ENCODE measurements at regions not wholly inside any gene's neighbourhood (a gene's known extent, or its start where the extent isn't known, plus 50 kb on each side); places are given as distances from the start of the nearest gene placed in this dataset.

DNA sequence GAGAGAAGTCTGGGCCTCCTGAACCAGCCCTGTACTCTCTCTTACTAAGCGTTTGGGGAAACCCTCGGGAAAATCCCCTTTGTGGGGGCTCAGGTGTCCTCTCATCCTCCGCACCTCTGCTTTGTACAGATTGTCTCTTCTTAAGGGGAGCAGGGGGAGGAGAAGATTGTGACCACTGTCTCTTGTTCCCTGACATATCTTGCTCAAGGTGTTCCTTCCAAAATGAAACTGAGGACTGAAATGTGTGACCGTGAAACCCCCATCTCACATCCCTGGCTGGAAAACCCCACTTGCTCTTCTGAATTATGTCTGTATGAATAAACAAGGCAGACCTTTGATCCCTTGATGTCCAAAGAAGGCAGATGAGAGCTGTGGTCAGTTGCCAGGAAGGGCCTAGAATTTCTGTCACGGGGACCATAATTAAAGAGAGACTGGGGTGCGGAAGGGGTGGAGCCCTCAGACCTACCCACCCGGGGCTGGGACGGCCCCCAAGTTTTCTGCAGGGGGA, 369.8 kb downstream of the AACS start:
- TF ChIP-seq, protein P1, sequence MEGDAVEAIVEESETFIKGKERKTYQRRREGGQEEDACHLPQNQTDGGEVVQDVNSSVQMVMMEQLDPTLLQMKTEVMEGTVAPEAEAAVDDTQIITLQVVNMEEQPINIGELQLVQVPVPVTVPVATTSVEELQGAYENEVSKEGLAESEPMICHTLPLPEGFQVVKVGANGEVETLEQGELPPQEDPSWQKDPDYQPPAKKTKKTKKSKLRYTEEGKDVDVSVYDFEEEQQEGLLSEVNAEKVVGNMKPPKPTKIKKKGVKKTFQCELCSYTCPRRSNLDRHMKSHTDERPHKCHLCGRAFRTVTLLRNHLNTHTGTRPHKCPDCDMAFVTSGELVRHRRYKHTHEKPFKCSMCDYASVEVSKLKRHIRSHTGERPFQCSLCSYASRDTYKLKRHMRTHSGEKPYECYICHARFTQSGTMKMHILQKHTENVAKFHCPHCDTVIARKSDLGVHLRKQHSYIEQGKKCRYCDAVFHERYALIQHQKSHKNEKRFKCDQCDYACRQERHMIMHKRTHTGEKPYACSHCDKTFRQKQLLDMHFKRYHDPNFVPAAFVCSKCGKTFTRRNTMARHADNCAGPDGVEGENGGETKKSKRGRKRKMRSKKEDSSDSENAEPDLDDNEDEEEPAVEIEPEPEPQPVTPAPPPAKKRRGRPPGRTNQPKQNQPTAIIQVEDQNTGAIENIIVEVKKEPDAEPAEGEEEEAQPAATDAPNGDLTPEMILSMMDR (IDR thresholded peaks at IDR 0.05) = no peak
- TF ChIP-seq POLR2A (IDR thresholded peaks at IDR 0.05) = no peak

Measured in heart left ventricle (tissue), 13 donors.